Upper lobe of right lung (tissue), 1 donor: ENCODE measurements at regions not wholly inside any gene's neighbourhood (a gene's known extent, or its start where the extent isn't known, plus 50 kb on each side); places are given as distances from the start of the nearest gene placed in this dataset.

ENCODE experiments used
- ATAC-seq: fragments of 200-7000 bp; cut with Tn5 transposase; one replicate; pipeline ENCODE4 v1.9.1; 2020; ENCODE audit warnings: mild to moderate bottlenecking, moderate library complexity
- DNase-seq: peaks from one replicate; pipeline ENCODE4 v3.0.0-alpha.2; 2020
- H3K27ac ChIP-seq: fragments of 200-600 bp; one replicate; pipeline ENCODE4 v1.8.0; 2022
- H3K27me3 ChIP-seq: fragments of 200-600 bp; one replicate; pipeline ENCODE4 v1.8.0; 2022; ENCODE audit warnings: mild to moderate bottlenecking
- H3K36me3 ChIP-seq: fragments of 200-600 bp; one replicate; pipeline ENCODE4 v1.8.0; 2022
- H3K4me1 ChIP-seq: fragments of 200-600 bp; one replicate; pipeline ENCODE4 v1.8.0; 2022
- H3K4me3 ChIP-seq: fragments of 200-600 bp; one replicate; pipeline ENCODE4 v1.8.0; 2022; ENCODE audit warnings: mild to moderate bottlenecking
- H3K9me3 ChIP-seq: fragments of 200-600 bp; one replicate; pipeline ENCODE4 v1.8.0; 2022
- CTCF ChIP-seq: fragments of 200-600 bp; IDR thresholded peaks from one replicate; pipeline ENCODE4 v1.8.0; 2022; ENCODE audit warnings: antibody characterized with exemption
- intact Hi-C: fragments of 100-400 bp; cut with DNase I; formaldehyde crosslinking; loops from one replicate; pipeline ENCODE4 v1.11.0; 2022
- donor health status: DM: no; HTN: yes; CAD: no; lungs with severe emphysema.

- ATAC-seq, result no peak
- no peak for DNase-seq
- Histone ChIP-seq H3K27me3 (no peaks in the 10 kb centered on the region), H3K36me3 (no peaks in the 10 kb centered on the region), H3K27ac (no peak overlapping the region), H3K4me1 (peaks cover 13% of the 10 kb centered on the region), H3K9me3 (no peaks in the 10 kb centered on the region), H3K4me3 (no peak overlapping the region)
- TF ChIP-seq CTCF, result no peak
- intact Hi-C loops, result no loop called here
These were observed 62.6 kb upstream of the KITLG start for GRCh38 chr12:88642675-88643431.

GRCh38 chr12:88638966-88639760, 58.9 kb upstream of the KITLG start:
- no peak for TF ChIP-seq CTCF
- H3K27me3 ChIP-seq, result no peaks in the 10 kb centered on the region
- H3K4me3 ChIP-seq, result peak overlapping the region; percentile 19
- H3K27ac ChIP-seq, result no peak overlapping the region
- H3K36me3 ChIP-seq, result no peaks in the 10 kb centered on the region
- ATAC-seq (peak; percentile 80), DNase-seq (no peak)
- H3K9me3 ChIP-seq, result no peaks in the 10 kb centered on the region
- intact Hi-C loops, result no loop called here
- peaks cover 13% of the 10 kb centered on the region for H3K4me1 ChIP-seq

GRCh38 chr12:88638388-88638787, 58.1 kb upstream of the KITLG start:
- Histone ChIP-seq H3K4me1 (peaks cover 13% of the 10 kb centered on the region), H3K4me3 (no peak overlapping the region), H3K36me3 (no peaks in the 10 kb centered on the region), H3K27ac (no peak overlapping the region), H3K9me3 (no peaks in the 10 kb centered on the region), H3K27me3 (no peaks in the 10 kb centered on the region)
- intact Hi-C loops, result no loop called here
- ATAC-seq (no peak), DNase-seq (no peak)
- no peak for TF ChIP-seq CTCF

GRCh38 chr12:88634008-88634407, 53.7 kb upstream of the KITLG start:
- ATAC-seq (no peak), DNase-seq (no peak)
- no peak overlapping the region for H3K27ac ChIP-seq
- H3K9me3 ChIP-seq, result no peaks in the 10 kb centered on the region
- no peaks in the 10 kb centered on the region for H3K36me3 ChIP-seq
- no peak overlapping the region for H3K4me3 ChIP-seq
- H3K4me1 ChIP-seq, result peaks cover 7% of the 10 kb centered on the region
- H3K27me3 ChIP-seq, result no peaks in the 10 kb centered on the region
- no peak for TF ChIP-seq CTCF
- intact Hi-C loops, result no loop called here

- no peak overlapping the region for H3K27ac ChIP-seq
These were observed 53.0 kb upstream of the KITLG start for GRCh38 chr12:88633312-88633711.

More at GRCh38 chr12:88633312-88633711, 53.0 kb upstream of the KITLG start:
- DNase-seq (no peak), ATAC-seq (no peak)
- intact Hi-C loops, result no loop called here
- no peaks in the 10 kb centered on the region for H3K4me1 ChIP-seq
- H3K9me3 ChIP-seq, result no peaks in the 10 kb centered on the region
- H3K4me3 ChIP-seq, result no peak overlapping the region
- no peaks in the 10 kb centered on the region for H3K36me3 ChIP-seq
- no peaks in the 10 kb centered on the region for H3K27me3 ChIP-seq
- TF ChIP-seq CTCF, result peak; percentile 30
